SK-N-SH (cell line): ENCODE measurements at regions not wholly inside any gene's neighbourhood (a gene's known extent, or its start where the extent isn't known, plus 50 kb on each side); places are given as distances from the start of the nearest gene placed in this dataset.

Source experiments
- CTCF ChIA-PET: fragments of 300-600, 350-600 bp; formaldehyde crosslinking; extraction: SDS; loops from one replicate; lab custom pipeline; 2021; lab: Yijun Ruan, JAX
- POLR2A ChIA-PET: fragments of 350-600 bp; sonication (Branson Sonifier 250); formaldehyde crosslinking; extraction: SDS; loops from one replicate; lab custom pipeline; 2020; ENCODE audit warnings: antibody characterized with exemption, inconsistent platforms; lab: Yijun Ruan, JAX
- DNase-seq: peaks from one replicate; pipeline ENCODE4 v3.0.0; 2012
- H2AFZ ChIP-seq: fragments of 200-600 bp; sonication (generic); 2 replicates; pipeline ENCODE4 v1.8.1; 2016; ENCODE audit warnings: antibody characterized with exemption, mild to moderate bottlenecking, low read depth
- H3F3A ChIP-seq: fragments of 200-600 bp; sonication (generic); replicated peaks from 2 replicates; pipeline ENCODE3; 2016; ENCODE audit warnings: antibody characterized with exemption, mild to moderate bottlenecking; ENCODE audit not compliant: insufficient read depth
- H3K27ac ChIP-seq, 2 experiments: fragments of 200-500 bp in 1 of 2; fragments of 200-600 bp in 1 of 2; sonication (Bioruptor generic) in 1 of 2; sonication (generic), shearing (Covaris generic) in 1 of 2; 2 replicates each; pipeline versions ENCODE4 v1.5.1 to v1.6.1; 2014 to 2016; ENCODE audit warnings: low read depth in 2 of 2, inconsistent platforms in 1 of 2, low read length in 1 of 2, mild to moderate bottlenecking in 1 of 2, mixed read lengths in 1 of 2
- H3K27me3 ChIP-seq: fragments of 200-600 bp; sonication (generic), shearing (Covaris generic); 2 replicates; pipeline ENCODE4 v1.6.1; 2016; ENCODE audit warnings: mixed run types; ENCODE audit not compliant: insufficient read depth
- H3K36me3 ChIP-seq, 2 experiments: fragments of 200-500 bp in 1 of 2; fragments of 200-600 bp in 1 of 2; sonication (Bioruptor generic) in 1 of 2; sonication (generic) in 1 of 2; replicated peaks in 1 of 2; 2 replicates each; pipeline versions ENCODE3 to v1.5.1; 2014 to 2016; ENCODE audit warnings: low read length in 1 of 2, mild to moderate bottlenecking in 1 of 2; ENCODE audit not compliant: insufficient read depth in 2 of 2, control insufficient read depth in 1 of 2
- H3K4me1 ChIP-seq, 2 experiments: fragments of 200-500 bp in 1 of 2; fragments of 200-600 bp in 1 of 2; sonication (Bioruptor generic) in 1 of 2; sonication (generic), shearing (Covaris generic) in 1 of 2; 2 replicates each; pipeline versions ENCODE4 v1.5.1 to v1.6.1; 2014 to 2016; ENCODE audit warnings: low read depth in 1 of 2, low read length in 1 of 2, mixed run types in 1 of 2; ENCODE audit not compliant: insufficient read depth in 2 of 2, control insufficient read depth in 1 of 2
- H3K4me2 ChIP-seq: fragments of 200-600 bp; sonication (generic), shearing (Covaris generic); 2 replicates; pipeline ENCODE4 v1.6.1; 2017; ENCODE audit warnings: mixed run types
- H3K4me3 ChIP-seq, 2 experiments: fragments of 200-500 bp in 1 of 2; fragments of 200-600 bp in 1 of 2; sonication (Bioruptor generic) in 1 of 2; sonication (generic), shearing (Covaris generic) in 1 of 2; 2 replicates each; pipeline versions ENCODE4 v1.5.1 to v1.8.1; 2014 to 2016; ENCODE audit warnings: low read depth in 2 of 2, inconsistent platforms in 1 of 2, low read length in 1 of 2, mild to moderate bottlenecking in 1 of 2, mixed read lengths in 1 of 2, moderate library complexity in 1 of 2
- H3K79me2 ChIP-seq: fragments of 200-600 bp; sonication (generic); 2 replicates; pipeline ENCODE4 v1.8.1; 2017; ENCODE audit warnings: mild to moderate bottlenecking; ENCODE audit not compliant: insufficient read depth
- H3K9ac ChIP-seq: fragments of 200-600 bp; sonication (generic); 2 replicates; pipeline ENCODE4 v1.6.1; 2017; ENCODE audit warnings: mixed run types
- H3K9me2 ChIP-seq: fragments of 200-600 bp; sonication (generic); 2 replicates; pipeline ENCODE4 v1.6.1; 2017; ENCODE audit warnings: mixed run types
- H3K9me3 ChIP-seq: fragments of 200-600 bp; sonication (generic); 2 replicates; pipeline ENCODE4 v1.6.1; 2017; ENCODE audit warnings: mixed run types, mild to moderate bottlenecking, moderate library complexity
- H4K20me1 ChIP-seq: fragments of 200-600 bp; sonication (generic); 2 replicates; pipeline ENCODE4 v1.6.1; 2017; ENCODE audit warnings: mild to moderate bottlenecking, mixed run types; ENCODE audit not compliant: insufficient read depth
- FOSL2 ChIP-seq: IDR thresholded peaks from 2 replicates; pipeline ENCODE4 v1.4.0; 2012; ENCODE audit warnings: low read depth, mild to moderate bottlenecking, moderate library complexity, borderline replicate concordance
- FOXJ3 ChIP-seq: sonication (generic); formaldehyde crosslinking; IDR thresholded peaks from 2 replicates; pipeline ENCODE4 v1.5.1; 2020; ENCODE audit warnings: mild to moderate bottlenecking, missing genetic modification reagents
- FOXM1 ChIP-seq: IDR thresholded peaks from 2 replicates; pipeline ENCODE4 v1.4.0; 2012; ENCODE audit warnings: low read depth, mild to moderate bottlenecking
- GATA2 ChIP-seq: sonication (generic); formaldehyde crosslinking; IDR thresholded peaks from 2 replicates; pipeline ENCODE4 v1.5.0; 2020; ENCODE audit warnings: mild to moderate bottlenecking, missing genetic modification reagents
- JUND ChIP-seq: IDR thresholded peaks from 2 replicates; pipeline ENCODE4 v1.4.0; 2012
- MXI1 ChIP-seq: IDR thresholded peaks from 2 replicates; pipeline ENCODE4 v1.6.1; 2012; ENCODE audit warnings: mild to moderate bottlenecking, low read depth, low read length, improper control_type of control experiment
- NFIC ChIP-seq: IDR thresholded peaks from 2 replicates; pipeline ENCODE4 v1.4.0; 2012; ENCODE audit warnings: borderline replicate concordance
- NRF1 ChIP-seq: IDR thresholded peaks from 2 replicates; pipeline ENCODE4 v1.6.1; 2012; ENCODE audit warnings: low read depth, mild to moderate bottlenecking, low read length
- POLR2AphosphoS5 ChIP-seq: IDR thresholded peaks from 2 replicates; pipeline ENCODE4 v1.6.1; 2012; ENCODE audit warnings: low read depth, low read length
- RFX5 ChIP-seq: IDR thresholded peaks from 2 replicates; pipeline ENCODE4 v1.6.1; 2012; ENCODE audit warnings: mild to moderate bottlenecking, improper control_type of control experiment, low read length
- RXRA ChIP-seq: IDR thresholded peaks from 2 replicates; pipeline ENCODE4 v1.4.0; 2012; ENCODE audit warnings: low read depth, mild to moderate bottlenecking, borderline replicate concordance
- TCF12 ChIP-seq: IDR thresholded peaks from 2 replicates; pipeline ENCODE4 v1.4.0; 2012
- WGBS: methylation state at CpG from one replicate; pipeline ENCODE4 v1.1.6; 2017; ENCODE audit warnings: low lambda C conversion rate; 5-methylcytosine and 5-hydroxymethylcytosine counted together
- TF ChIP-seq, protein P1 (sequence below): IDR thresholded peaks from 2 replicates; pipeline ENCODE4 v1.4.0; 2012; ENCODE audit warnings: low read depth, borderline replicate concordance
- TF ChIP-seq, protein P2 (sequence below): IDR thresholded peaks from 2 replicates; pipeline ENCODE4; 2012
- TF ChIP-seq, protein P3 (sequence below): IDR thresholded peaks from 2 replicates; pipeline ENCODE4 v1.4.0; 2012; ENCODE audit warnings: low read depth

DNA sequence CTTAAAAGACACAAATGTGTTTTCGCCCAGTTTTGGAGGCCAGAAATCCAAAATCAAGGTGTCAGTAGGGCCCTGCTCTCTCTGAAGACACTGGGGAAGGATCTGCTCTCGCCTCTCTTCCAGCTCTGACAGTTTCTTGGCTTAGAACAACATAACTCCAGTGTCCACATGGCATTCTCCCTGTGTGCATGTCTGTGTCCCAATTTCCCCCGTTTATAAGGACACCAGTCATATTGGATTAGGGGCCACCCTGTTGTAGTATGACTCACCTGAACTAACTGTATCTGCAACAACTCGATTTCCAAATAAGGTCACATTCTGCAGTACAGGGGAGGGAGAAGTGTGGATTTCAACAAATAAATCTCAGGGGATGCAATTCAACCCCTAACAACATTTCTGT lies 263.2 kb downstream of the SS18 start:
- ChIA-PET CTCF (interaction anchor here (1.0 kb wide), 1 partner anchor 8 kb away, joined by 3 read pairs; no protein-coding TSS in a partner anchor), POLR2A (interaction anchor here (0.5 kb wide), 1 partner anchor 262 kb away, joined by 3 read pairs; no protein-coding TSS in a partner anchor)
- Histone ChIP-seq H3F3A (peaks cover 14% of the 10 kb centered on the region), H2AFZ (peak overlapping the region; percentile 85; the same call in 1 of the 2 replicates), H3K4me3 (no peak overlapping the region; a peak in 1 of 4 replicates), H3K27me3 (no peaks in the 10 kb centered on the region), H3K36me3 (no peaks in the 10 kb centered on the region), H3K4me1 (peaks cover 25 to 36% of the 10 kb centered on the region in 2 experiments), H3K9me2 (no peaks in the 10 kb centered on the region), H3K9ac (0 out of 2 replicates have a peak overlapping the region, but pooled peaks have one; percentile 62), H3K79me2 (no peaks in the 10 kb centered on the region), H4K20me1 (no peaks in the 10 kb centered on the region), H3K9me3 (no peaks in the 10 kb centered on the region), H3K4me2 (peak overlapping the region; percentile 77), H3K27ac (peak overlapping the region; percentile 84 to 91; a peak in 3 of 4 replicates)
- WGBS, result 33% methylated on average over 4 of the region's 4 CpGs
- TF ChIP-seq, protein P1, sequence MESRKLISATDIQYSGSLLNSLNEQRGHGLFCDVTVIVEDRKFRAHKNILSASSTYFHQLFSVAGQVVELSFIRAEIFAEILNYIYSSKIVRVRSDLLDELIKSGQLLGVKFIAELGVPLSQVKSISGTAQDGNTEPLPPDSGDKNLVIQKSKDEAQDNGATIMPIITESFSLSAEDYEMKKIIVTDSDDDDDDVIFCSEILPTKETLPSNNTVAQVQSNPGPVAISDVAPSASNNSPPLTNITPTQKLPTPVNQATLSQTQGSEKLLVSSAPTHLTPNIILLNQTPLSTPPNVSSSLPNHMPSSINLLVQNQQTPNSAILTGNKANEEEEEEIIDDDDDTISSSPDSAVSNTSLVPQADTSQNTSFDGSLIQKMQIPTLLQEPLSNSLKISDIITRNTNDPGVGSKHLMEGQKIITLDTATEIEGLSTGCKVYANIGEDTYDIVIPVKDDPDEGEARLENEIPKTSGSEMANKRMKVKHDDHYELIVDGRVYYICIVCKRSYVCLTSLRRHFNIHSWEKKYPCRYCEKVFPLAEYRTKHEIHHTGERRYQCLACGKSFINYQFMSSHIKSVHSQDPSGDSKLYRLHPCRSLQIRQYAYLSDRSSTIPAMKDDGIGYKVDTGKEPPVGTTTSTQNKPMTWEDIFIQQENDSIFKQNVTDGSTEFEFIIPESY, result no peak
- TF ChIP-seq RXRA (no peak), JUND (peak; percentile 8; the same call in 1 of the 2 replicates), MXI1 (no peak), FOXJ3 (CRISPR knock-in tag) (no peak), GATA2 (no peak), RFX5 (no peak), TCF12 (peak; percentile 11; the same call in 1 of the 2 replicates), NFIC (peak; percentile 31; the same call in 1 of the 2 replicates)
- TF ChIP-seq, protein P2, sequence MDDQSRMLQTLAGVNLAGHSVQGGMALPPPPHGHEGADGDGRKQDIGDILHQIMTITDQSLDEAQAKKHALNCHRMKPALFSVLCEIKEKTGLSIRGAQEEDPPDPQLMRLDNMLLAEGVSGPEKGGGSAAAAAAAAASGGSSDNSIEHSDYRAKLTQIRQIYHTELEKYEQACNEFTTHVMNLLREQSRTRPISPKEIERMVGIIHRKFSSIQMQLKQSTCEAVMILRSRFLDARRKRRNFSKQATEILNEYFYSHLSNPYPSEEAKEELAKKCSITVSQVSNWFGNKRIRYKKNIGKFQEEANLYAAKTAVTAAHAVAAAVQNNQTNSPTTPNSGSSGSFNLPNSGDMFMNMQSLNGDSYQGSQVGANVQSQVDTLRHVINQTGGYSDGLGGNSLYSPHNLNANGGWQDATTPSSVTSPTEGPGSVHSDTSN, result no peak
- TF ChIP-seq, protein P3, sequence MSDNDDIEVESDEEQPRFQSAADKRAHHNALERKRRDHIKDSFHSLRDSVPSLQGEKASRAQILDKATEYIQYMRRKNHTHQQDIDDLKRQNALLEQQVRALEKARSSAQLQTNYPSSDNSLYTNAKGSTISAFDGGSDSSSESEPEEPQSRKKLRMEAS, result no peak
- no peak for DNase-seq

DNA sequence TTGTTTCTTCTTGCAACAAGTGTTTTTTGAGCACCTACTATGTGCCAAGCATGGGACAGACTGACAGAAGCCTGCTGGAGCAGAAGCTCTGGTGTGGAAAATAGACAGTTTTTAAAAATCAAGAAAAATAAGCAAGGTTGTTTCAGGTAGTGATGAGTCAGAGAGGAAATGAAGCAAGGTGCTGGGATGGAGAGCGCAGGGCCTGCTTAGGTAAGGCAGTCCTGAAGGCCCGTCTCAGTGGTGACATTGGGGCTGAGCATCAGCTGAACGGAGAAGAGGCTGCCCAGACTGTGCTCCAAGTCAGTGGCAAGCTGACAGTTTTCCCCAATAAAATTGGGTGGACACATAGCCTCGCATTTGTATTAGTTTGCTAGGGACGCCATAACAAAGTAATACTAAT lies 263.6 kb downstream of the SS18 start:
- H3K4me2 ChIP-seq, result peak overlapping the region; percentile 77; the same call in 1 of the 2 replicates
- DNase-seq, result no peak
- ChIA-PET CTCF (no interaction called here), POLR2A (interaction anchor here (0.5 kb wide), 1 partner anchor 262 kb away, joined by 3 read pairs; no protein-coding TSS in a partner anchor)
- H3K36me3 ChIP-seq, result no peaks in the 10 kb centered on the region
- peak overlapping the region; percentile 84 to 91; a peak in 2 of 4 replicates for H3K27ac ChIP-seq
- no peak overlapping the region for H3K4me3 ChIP-seq
- no peaks in the 10 kb centered on the region for H4K20me1 ChIP-seq
- WGBS, result 81% methylated on average over 5 of the region's 5 CpGs
- H3F3A ChIP-seq, result peaks cover 14% of the 10 kb centered on the region
- peaks cover 24 to 36% of the 10 kb centered on the region in 2 experiments for H3K4me1 ChIP-seq
- H2AFZ ChIP-seq, result peak overlapping the region; percentile 85; the same call in 1 of the 2 replicates
- H3K9ac ChIP-seq, result no peak overlapping the region
- no peaks in the 10 kb centered on the region for H3K27me3 ChIP-seq
- H3K9me2 ChIP-seq, result no peaks in the 10 kb centered on the region
- no peaks in the 10 kb centered on the region for H3K79me2 ChIP-seq
- H3K9me3 ChIP-seq, result no peaks in the 10 kb centered on the region
- no peak for TF ChIP-seq POLR2AphosphoS5
- TF ChIP-seq FOXM1, result no peak
- no peak for TF ChIP-seq NRF1
- no peak for TF ChIP-seq TCF12
- no peak for TF ChIP-seq FOSL2
- TF ChIP-seq, all 33 proteins: peak for 0
